Esophagus (tissue), 2 donors: ENCODE measurements at regions not wholly inside any gene's neighbourhood (a gene's known extent, or its start where the extent isn't known, plus 50 kb on each side); places are given as distances from the start of the nearest gene placed in this dataset.
"Not testable (repeated sequence)": the region's sequence is repeated elsewhere in the genome, so short reads cannot be mapped to it uniquely, and the experiment has no call there.

ENCODE experiments used
- H3K27ac ChIP-seq, 2 donors: one replicate each; pipeline ENCODE4 v1.5.1; 2013; ENCODE audit warnings: low read depth in 2 of 2, mild to moderate bottlenecking in 2 of 2, inconsistent platforms in 1 of 2, low read length in 1 of 2, moderate library complexity in 1 of 2
- H3K27me3 ChIP-seq, 2 donors: one replicate each; pipeline ENCODE4 v1.6.1; 2013; ENCODE audit warnings: low read length in 2 of 2, control low read depth in 1 of 2, mild to moderate bottlenecking in 1 of 2; ENCODE audit not compliant: insufficient read depth in 2 of 2, control insufficient read depth in 1 of 2
- H3K36me3 ChIP-seq, 2 donors: one replicate each; pipeline ENCODE4 v1.6.1; 2013; ENCODE audit warnings: low read length in 1 of 2; ENCODE audit not compliant: control insufficient read depth in 2 of 2, insufficient read depth in 2 of 2
- H3K4me1 ChIP-seq, 2 donors: one replicate each; pipeline ENCODE4 v1.6.1; 2013; ENCODE audit warnings: low read length in 1 of 2; ENCODE audit not compliant: control insufficient read depth in 2 of 2, insufficient read depth in 2 of 2
- H3K4me3 ChIP-seq, 2 donors: one replicate each; pipeline ENCODE4 v1.5.1; 2013; ENCODE audit warnings: low read length in 2 of 2, mild to moderate bottlenecking in 2 of 2, low read depth in 1 of 2, moderate library complexity in 1 of 2
- H3K9me3 ChIP-seq, 2 donors: one replicate each; pipeline ENCODE4 v1.6.1; 2013; ENCODE audit warnings: mild to moderate bottlenecking in 2 of 2, low read depth in 1 of 2, low read length in 1 of 2, moderate library complexity in 1 of 2; ENCODE audit not compliant: control insufficient read depth in 2 of 2, insufficient read depth in 1 of 2
- WGBS, 2 donors: extraction: QIAGEN DNeasy Blood & Tissue Kit; methylation state at CpG; one replicate each; pipeline ENCODE4 v1.1.7; 2013; 5-methylcytosine and 5-hydroxymethylcytosine counted together
- donor health status: healthy with polysubstance abuse.
- donor health status: Bipolar disorder and iron deficiency.

- Histone ChIP-seq H3K36me3 (no peaks in the 10 kb centered on the region), H3K4me3 (no peak overlapping the region), H3K4me1 (no peaks in the 10 kb centered on the region), H3K27ac (no peak overlapping the region), H3K27me3 (no peaks in the 10 kb centered on the region), H3K9me3 (no peaks in the 10 kb centered on the region)
- WGBS, 2 donors, result 79 to 83% methylated on average over 8 of the region's 8 CpGs
Measured at GRCh38 chr7:51428217-51428887, 111.7 kb upstream of the COBL start.

GRCh38 chr7:51426163-51426562 lies 109.6 kb upstream of the COBL start:
- Histone ChIP-seq H3K36me3 (no peaks in the 10 kb centered on the region), H3K4me1 (no peaks in the 10 kb centered on the region), H3K9me3 (no peaks in the 10 kb centered on the region), H3K4me3 (no peak overlapping the region), H3K27me3 (no peaks in the 10 kb centered on the region), H3K27ac (no peak overlapping the region)
- WGBS, 2 donors, result 85 to 88% methylated on average over 12 of the region's 12 CpGs

GRCh38 chr7:51409934-51410333 lies 93.3 kb upstream of the COBL start:
- not testable (repeated sequence) for H3K27ac ChIP-seq, H3K4me1 ChIP-seq, H3K9me3 ChIP-seq, H3K36me3 ChIP-seq, H3K4me3 ChIP-seq, H3K27me3 ChIP-seq
- no CpG with 5 or more reads among the region's 3 CpGs for WGBS, 2 donors

GRCh38 chr7:51397608-51398007 lies 81.0 kb upstream of the COBL start:
- not testable (repeated sequence) for H3K9me3 ChIP-seq, H3K4me1 ChIP-seq, H3K36me3 ChIP-seq, H3K4me3 ChIP-seq, H3K27ac ChIP-seq, H3K27me3 ChIP-seq
- 37 to 41% methylated on average over 3 of the region's 3 CpGs for WGBS, 2 donors

- H3K4me1 ChIP-seq, H3K4me3 ChIP-seq, H3K27ac ChIP-seq, H3K36me3 ChIP-seq, H3K27me3 ChIP-seq, H3K9me3 ChIP-seq: not testable (repeated sequence)
- 67 to 75% methylated on average over 6 of the region's 6 CpGs for WGBS, 2 donors
Measured at GRCh38 chr7:51393003-51393402, 76.4 kb upstream of the COBL start.

- not testable (repeated sequence) for H3K27ac ChIP-seq, H3K4me1 ChIP-seq, H3K36me3 ChIP-seq, H3K27me3 ChIP-seq, H3K4me3 ChIP-seq, H3K9me3 ChIP-seq
- WGBS, 2 donors, result 94% methylated on average over 5 to 6 of the region's 8 CpGs
Measured at GRCh38 chr7:51389952-51390351, 73.3 kb upstream of the COBL start.

GRCh38 chr7:51389216-51389812 lies 72.7 kb upstream of the COBL start:
- not testable (repeated sequence) for H3K36me3 ChIP-seq, H3K27ac ChIP-seq, H3K4me1 ChIP-seq, H3K4me3 ChIP-seq, H3K9me3 ChIP-seq, H3K27me3 ChIP-seq
- WGBS, 2 donors, result 93 to 96% methylated on average over 22 of the region's 22 CpGs

GRCh38 chr7:51388241-51388640 lies 71.6 kb upstream of the COBL start:
- 94 to 96% methylated on average over 11 to 14 of the region's 16 CpGs for WGBS, 2 donors
- H3K27me3 ChIP-seq, H3K4me1 ChIP-seq, H3K4me3 ChIP-seq, H3K9me3 ChIP-seq, H3K27ac ChIP-seq, H3K36me3 ChIP-seq: not testable (repeated sequence)

- not testable (repeated sequence) for H3K4me1 ChIP-seq, H3K9me3 ChIP-seq, H3K4me3 ChIP-seq, H3K36me3 ChIP-seq, H3K27ac ChIP-seq, H3K27me3 ChIP-seq
- WGBS, 2 donors, result 92 to 93% methylated on average over 24 to 34 of the region's 34 CpGs
Measured at GRCh38 chr7:51386806-51387568, 70.4 kb upstream of the COBL start.

GRCh38 chr7:51386184-51386583 lies 69.6 kb upstream of the COBL start:
- H3K4me3 ChIP-seq, H3K4me1 ChIP-seq, H3K9me3 ChIP-seq, H3K27ac ChIP-seq, H3K27me3 ChIP-seq, H3K36me3 ChIP-seq: not testable (repeated sequence)
- 91 to 92% methylated on average over 12 of the region's 17 CpGs for WGBS, 2 donors
